Stomach (tissue), 8 donors: ENCODE measurements at regions not wholly inside any gene's neighbourhood (a gene's known extent, or its start where the extent isn't known, plus 50 kb on each side); places are given as distances from the start of the nearest gene placed in this dataset.
A peak's percentile ranks its signal among the peaks of the same experiment; 100 is the strongest.
"Not testable (repeated sequence)": the region's sequence is repeated elsewhere in the genome, so short reads cannot be mapped to it uniquely, and the experiment has no call there.

ENCODE experiments used
- DNase-seq, 2 donors: peaks; one replicate each; pipeline versions ENCODE4 v3.0.0 to v3.0.0-alpha.2; 2013 to 2019
- H3K27ac ChIP-seq, 5 donors: fragments of 200-600 bp in 4 of 5; sonication (generic) in 4 of 5; one replicate each; pipeline ENCODE4 v1.5.1; 2013 to 2019; ENCODE audit warnings: mild to moderate bottlenecking in 1 of 5, moderate library complexity in 1 of 5
- H3K27me3 ChIP-seq, 3 donors: fragments of 200-600 bp; sonication (generic); one replicate each; pipeline ENCODE4 v1.5.1; 2017 to 2019; ENCODE audit warnings: mixed run types in 1 of 3
- H3K36me3 ChIP-seq, 4 donors: fragments of 200-600 bp; sonication (generic); 1 replicate in 3 of 4; 2 replicates in 1 of 4; pipeline ENCODE4 v1.5.1; 2016 to 2019
- H3K4me1 ChIP-seq, 4 donors: fragments of 200-600 bp; sonication (generic); one replicate each; pipeline ENCODE4 v1.5.1; 2016 to 2019
- H3K4me3 ChIP-seq, 4 donors: fragments of 200-600 bp; sonication (generic) in 3 of 4; one replicate each; pipeline ENCODE4 v1.5.1; 2016 to 2019; ENCODE audit warnings: mild to moderate bottlenecking in 1 of 4
- H3K9me3 ChIP-seq, 4 donors: fragments of 200-600 bp; sonication (generic); one replicate each; pipeline ENCODE4 v1.5.1; 2016 to 2019
- EP300 ChIP-seq: sonication (generic); formaldehyde crosslinking; IDR thresholded peaks from one replicate; pipeline ENCODE4 v1.6.1; 2017; ENCODE audit warnings: antibody characterized with exemption
- POLR2A ChIP-seq, 4 donors: fragments of 450-650 bp; IDR thresholded peaks; one replicate each; pipeline ENCODE4 v1.6.1; 2016; ENCODE audit warnings: antibody characterized with exemption in 4 of 4, control low read depth in 2 of 4, mild to moderate bottlenecking in 1 of 4, moderate library complexity in 1 of 4
- POLR2AphosphoS5 ChIP-seq, 3 donors: sonication (generic); formaldehyde crosslinking; IDR thresholded peaks; one replicate each; pipeline ENCODE4 v1.6.1; 2016; ENCODE audit warnings: antibody characterized with exemption in 3 of 3
- WGBS, 5 donors: extraction: QIAGEN DNeasy Blood & Tissue Kit in 3 of 5; methylation state at CpG; one replicate each; pipeline versions ENCODE4 v1.1.5 to v1.1.7; 2013 to 2018; 5-methylcytosine and 5-hydroxymethylcytosine counted together
- intact Hi-C: fragments of 100-400 bp; cut with DNase I; formaldehyde crosslinking; loops from one replicate; pipeline ENCODE4 v1.15.1; 2023; ENCODE audit warnings: low total_unique reads
- TF ChIP-seq, protein P1 (sequence below), 7 experiments: fragments of 450-650 bp in 4 of 7; fragments of 200-600 bp in 3 of 7; sonication (generic) in 3 of 7; IDR thresholded peaks; one replicate each; pipeline ENCODE4 v1.5.1; 2016 to 2019; ENCODE audit warnings: antibody characterized with exemption in 7 of 7, control low read depth in 2 of 7, mild to moderate bottlenecking in 1 of 7
- donor health status: healthy with polysubstance abuse.
- donor health status: Bipolar disorder and iron deficiency.
- donor health status: healthy.

DNA sequence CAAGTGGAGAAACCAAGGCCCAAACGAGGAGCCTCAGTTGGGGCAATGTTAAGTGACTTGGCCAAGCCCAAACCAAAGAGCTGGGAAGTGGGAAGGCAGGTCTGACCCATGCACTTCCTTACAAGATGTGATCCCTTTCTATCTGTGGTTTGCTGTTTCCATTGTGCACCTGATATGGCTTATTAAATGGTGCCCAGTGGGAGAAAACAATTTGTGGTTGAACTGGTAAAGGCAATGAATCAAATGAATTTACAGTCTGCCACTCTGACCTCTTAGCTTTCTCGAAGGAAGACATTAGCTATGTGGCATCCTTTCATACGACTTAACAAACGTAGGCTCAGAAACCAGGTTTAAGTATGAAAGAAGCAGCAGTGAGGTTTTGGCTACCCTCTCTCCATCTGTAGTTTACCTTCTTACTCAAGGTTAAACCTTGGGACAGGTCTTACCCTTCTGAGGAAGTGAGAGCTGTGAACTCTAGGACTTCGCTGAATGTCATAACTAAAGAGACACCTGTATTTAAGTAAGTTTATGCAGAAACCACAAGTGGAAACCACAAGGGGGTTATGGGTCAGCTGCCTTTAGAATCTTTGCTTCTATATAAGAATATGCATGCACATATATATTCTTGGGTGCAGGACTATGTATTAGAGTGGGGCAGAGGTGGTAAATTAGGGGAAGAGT, 100.5 kb upstream of the SPATA31D4 start:
- Histone ChIP-seq H3K9me3 (no peaks in the 10 kb centered on the region), H3K4me1 (peaks cover 0 to 2% (median 0%) of the 10 kb centered on the region in 4 donors), H3K36me3 (no peaks in the 10 kb centered on the region), H3K4me3 (no peak overlapping the region), H3K27me3 (no peaks in the 10 kb centered on the region), H3K27ac (no peak overlapping the region)
- intact Hi-C loops: no loop called here
- TF ChIP-seq, protein P1, sequence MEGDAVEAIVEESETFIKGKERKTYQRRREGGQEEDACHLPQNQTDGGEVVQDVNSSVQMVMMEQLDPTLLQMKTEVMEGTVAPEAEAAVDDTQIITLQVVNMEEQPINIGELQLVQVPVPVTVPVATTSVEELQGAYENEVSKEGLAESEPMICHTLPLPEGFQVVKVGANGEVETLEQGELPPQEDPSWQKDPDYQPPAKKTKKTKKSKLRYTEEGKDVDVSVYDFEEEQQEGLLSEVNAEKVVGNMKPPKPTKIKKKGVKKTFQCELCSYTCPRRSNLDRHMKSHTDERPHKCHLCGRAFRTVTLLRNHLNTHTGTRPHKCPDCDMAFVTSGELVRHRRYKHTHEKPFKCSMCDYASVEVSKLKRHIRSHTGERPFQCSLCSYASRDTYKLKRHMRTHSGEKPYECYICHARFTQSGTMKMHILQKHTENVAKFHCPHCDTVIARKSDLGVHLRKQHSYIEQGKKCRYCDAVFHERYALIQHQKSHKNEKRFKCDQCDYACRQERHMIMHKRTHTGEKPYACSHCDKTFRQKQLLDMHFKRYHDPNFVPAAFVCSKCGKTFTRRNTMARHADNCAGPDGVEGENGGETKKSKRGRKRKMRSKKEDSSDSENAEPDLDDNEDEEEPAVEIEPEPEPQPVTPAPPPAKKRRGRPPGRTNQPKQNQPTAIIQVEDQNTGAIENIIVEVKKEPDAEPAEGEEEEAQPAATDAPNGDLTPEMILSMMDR (IDR thresholded peaks at IDR 0.05): no peak
- TF ChIP-seq POLR2A (IDR thresholded peaks at IDR 0.05) (no peak), EP300 (no peak), POLR2AphosphoS5 (IDR thresholded peaks at IDR 0.05) (no peak)
- 79 to 89% (median 81%) methylated on average over 5 of the region's 5 CpGs for WGBS, 5 donors
- DNase-seq: no peak

DNA sequence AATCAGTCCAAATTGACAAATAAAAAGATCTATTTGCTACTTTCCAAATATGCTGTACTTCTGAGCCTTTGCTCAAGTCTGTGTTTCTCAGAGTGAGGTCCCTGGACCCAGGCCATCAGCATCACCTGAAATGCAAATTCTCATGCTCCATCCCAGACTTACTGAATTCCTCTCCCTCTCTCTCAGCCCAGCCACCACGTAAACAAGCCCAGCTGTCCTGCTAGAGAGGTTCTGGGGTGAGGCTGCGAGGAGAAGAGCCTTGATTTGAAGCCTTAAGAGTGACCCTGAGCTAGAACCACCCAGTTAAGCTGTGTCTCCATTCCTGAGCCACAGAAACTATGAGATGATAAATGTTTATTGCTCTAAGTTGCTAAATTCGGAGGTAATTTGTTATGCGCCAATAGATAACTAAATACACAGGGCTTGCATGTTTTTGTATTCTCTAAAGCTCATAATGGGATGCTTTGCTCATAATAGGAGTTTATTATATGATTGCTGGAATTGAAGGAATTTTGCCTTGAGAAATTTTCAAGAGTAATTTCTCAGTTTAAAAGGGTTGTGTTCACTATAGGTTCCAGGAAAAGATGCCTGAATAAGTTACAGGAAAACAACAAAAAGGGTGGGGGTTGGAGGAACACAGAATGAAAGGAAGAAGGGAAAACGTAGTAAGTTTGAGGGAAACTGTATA, 98.9 kb upstream of the SPATA31D4 start:
- no peaks in the 10 kb centered on the region for H3K36me3 ChIP-seq
- TF ChIP-seq, protein P1 (IDR thresholded peaks at IDR 0.05): no peak
- TF ChIP-seq EP300: no peak
- TF ChIP-seq POLR2AphosphoS5 (IDR thresholded peaks at IDR 0.05): no peak
- no peak for TF ChIP-seq POLR2A (IDR thresholded peaks at IDR 0.05)
- peak overlapping the region in 3 of 5 donors; percentile 7 to 50 (median 13) for H3K27ac ChIP-seq
- no peaks in the 10 kb centered on the region for H3K27me3 ChIP-seq
- DNase-seq: no peak
- H3K9me3 ChIP-seq: no peaks in the 10 kb centered on the region
- no peak overlapping the region for H3K4me3 ChIP-seq
- WGBS, 5 donors: 58 to 72% (median 65%) methylated on average over 5 of the region's 5 CpGs
- peaks cover 0 to 9% (median 4%) of the 10 kb centered on the region in 4 donors for H3K4me1 ChIP-seq
- intact Hi-C loops: no loop called here

DNA sequence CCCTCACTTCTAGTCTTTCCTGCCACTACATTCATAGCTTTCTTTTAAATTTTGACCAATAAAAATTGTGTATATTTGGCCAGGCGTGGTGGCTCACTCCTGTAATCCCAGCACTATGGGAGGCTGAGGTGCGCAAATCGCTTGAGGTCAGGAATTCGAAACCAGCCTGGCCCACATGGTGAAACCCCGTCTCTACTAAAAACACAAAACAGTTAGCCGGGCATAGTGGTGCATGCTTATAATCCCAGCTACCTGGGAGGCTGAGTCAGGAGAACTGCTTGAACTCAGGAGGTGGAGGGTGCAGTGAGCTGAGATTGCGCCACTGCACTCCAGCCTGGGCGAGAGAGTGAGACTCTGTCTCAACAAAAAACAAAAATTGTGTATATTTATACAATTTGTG, 97.8 kb upstream of the SPATA31D4 start:
- 90 to 97% (median 97%) methylated on average over 8 of the region's 8 CpGs for WGBS, 5 donors
- H3K4me3 ChIP-seq, intact Hi-C loops, H3K9me3 ChIP-seq, H3K36me3 ChIP-seq, H3K4me1 ChIP-seq, H3K27me3 ChIP-seq, DNase-seq, H3K27ac ChIP-seq: not testable (repeated sequence)

DNA sequence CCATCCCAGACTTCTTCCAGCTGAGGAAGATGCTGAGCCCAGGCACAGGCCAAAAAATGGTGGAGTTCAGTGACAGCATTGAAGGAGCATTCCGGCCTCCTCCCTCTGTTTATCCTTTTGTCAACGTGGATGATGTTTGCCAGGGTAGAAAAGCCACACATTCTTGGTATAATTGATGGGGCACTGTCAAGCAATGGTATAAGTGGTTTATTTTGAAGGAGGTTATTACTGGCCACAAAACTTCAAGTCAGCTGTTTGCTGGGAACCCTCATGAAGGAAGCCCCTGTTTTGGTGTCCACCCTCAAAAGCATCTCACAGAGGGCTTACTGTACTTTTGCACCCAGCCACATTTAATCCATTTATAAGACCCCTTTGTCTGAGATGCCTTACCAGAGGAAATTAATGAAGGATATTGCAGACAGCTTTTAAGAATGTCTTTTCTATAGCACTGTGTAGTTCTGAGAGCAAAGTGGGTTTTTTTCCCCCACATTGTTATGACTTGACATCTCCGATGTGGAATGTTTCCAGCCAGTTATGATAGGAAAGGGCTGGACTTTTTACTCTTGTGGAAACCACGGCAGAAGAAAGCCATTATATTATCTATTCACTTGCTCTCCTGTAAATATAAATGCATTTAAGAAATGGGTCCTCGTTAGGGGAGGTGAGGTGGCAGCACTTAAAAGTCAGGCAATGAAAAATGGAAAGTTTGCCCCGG, 95.5 kb upstream of the SPATA31D4 start:
- intact Hi-C loops: no loop called here
- Histone ChIP-seq H3K4me3 (no peak overlapping the region), H3K4me1 (peaks cover 0 to 9% (median 4%) of the 10 kb centered on the region in 4 donors), H3K9me3 (no peaks in the 10 kb centered on the region), H3K27me3 (no peaks in the 10 kb centered on the region), H3K36me3 (no peaks in the 10 kb centered on the region), H3K27ac (peak overlapping the region in 2 of 5 donors; percentile 20 to 41)
- peak in 1 of 2 donors; percentile 72 for DNase-seq
- TF ChIP-seq, protein P1 (IDR thresholded peaks at IDR 0.05): no peak
- TF ChIP-seq POLR2AphosphoS5 (IDR thresholded peaks at IDR 0.05): peak; percentile 22 to 58 (median 46)
- 57 to 71% (median 65%) methylated on average over 5 to 6 of the region's 6 CpGs for WGBS, 5 donors
